C4-2B (cell line): ENCODE measurements at regions not wholly inside any gene's neighbourhood (a gene's known extent, or its start where the extent isn't known, plus 50 kb on each side); places are given as distances from the start of the nearest gene placed in this dataset.

Experiments used
- H3K27ac ChIP-seq: fragments of 450-650 bp; 2 replicates; pipeline ENCODE4 v1.5.1; 2017
- ZFX ChIP-seq: fragments of 450-650 bp; IDR thresholded peaks from 2 replicates; pipeline ENCODE4 v1.6.1; 2017
- TF ChIP-seq, protein P1 (sequence below): fragments of 450-650 bp; conservative IDR thresholded peaks from 2 replicates; pipeline ENCODE4 v1.5.1; 2017; ENCODE audit warnings: mild to moderate bottlenecking

DNA sequence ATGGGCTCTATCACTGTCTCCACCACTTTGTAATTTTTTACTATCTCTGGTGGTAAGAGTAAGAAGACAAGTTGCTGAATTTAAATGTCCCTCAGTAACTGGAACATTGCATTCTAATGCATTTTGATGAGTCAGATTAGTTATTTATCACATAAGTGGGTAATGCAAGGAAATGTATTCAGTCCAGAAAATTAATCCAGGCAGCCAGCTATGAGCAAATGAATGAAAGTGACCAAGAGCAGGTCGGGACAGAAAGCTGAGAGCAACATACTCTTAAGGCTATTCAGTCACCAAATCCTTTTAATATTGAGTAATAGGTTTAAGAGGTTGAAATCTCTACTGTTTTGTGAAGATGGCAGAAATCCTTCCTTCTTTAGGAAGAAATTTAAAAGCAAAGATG is 265.5 kb upstream of the PARD3B start:
- no peak overlapping the region for H3K27ac ChIP-seq
- TF ChIP-seq, protein P1, sequence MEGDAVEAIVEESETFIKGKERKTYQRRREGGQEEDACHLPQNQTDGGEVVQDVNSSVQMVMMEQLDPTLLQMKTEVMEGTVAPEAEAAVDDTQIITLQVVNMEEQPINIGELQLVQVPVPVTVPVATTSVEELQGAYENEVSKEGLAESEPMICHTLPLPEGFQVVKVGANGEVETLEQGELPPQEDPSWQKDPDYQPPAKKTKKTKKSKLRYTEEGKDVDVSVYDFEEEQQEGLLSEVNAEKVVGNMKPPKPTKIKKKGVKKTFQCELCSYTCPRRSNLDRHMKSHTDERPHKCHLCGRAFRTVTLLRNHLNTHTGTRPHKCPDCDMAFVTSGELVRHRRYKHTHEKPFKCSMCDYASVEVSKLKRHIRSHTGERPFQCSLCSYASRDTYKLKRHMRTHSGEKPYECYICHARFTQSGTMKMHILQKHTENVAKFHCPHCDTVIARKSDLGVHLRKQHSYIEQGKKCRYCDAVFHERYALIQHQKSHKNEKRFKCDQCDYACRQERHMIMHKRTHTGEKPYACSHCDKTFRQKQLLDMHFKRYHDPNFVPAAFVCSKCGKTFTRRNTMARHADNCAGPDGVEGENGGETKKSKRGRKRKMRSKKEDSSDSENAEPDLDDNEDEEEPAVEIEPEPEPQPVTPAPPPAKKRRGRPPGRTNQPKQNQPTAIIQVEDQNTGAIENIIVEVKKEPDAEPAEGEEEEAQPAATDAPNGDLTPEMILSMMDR = no peak
- TF ChIP-seq ZFX = no peak

DNA sequence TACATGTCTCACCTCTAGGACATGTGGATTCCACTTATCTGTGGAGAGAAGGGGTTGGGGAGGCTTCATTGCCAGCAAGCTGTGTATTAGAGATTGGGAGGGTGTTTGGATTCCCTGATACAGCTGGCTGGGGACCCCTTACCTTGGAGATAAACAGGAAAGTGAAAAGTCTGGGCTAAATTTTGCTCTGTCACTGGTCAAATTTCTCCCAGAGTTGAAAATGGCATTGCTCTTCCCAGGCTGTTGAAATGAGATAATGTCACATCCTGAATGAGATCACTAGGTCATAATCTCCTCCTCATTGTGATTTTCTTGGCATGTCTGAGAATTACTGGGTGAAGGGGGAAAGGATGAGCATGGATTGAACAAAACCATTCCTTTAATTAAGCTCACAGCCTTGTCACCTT is 265.0 kb upstream of the PARD3B start:
- no peak for TF ChIP-seq ZFX
- TF ChIP-seq, protein P1 = no peak
- H3K27ac ChIP-seq = no peak overlapping the region

DNA sequence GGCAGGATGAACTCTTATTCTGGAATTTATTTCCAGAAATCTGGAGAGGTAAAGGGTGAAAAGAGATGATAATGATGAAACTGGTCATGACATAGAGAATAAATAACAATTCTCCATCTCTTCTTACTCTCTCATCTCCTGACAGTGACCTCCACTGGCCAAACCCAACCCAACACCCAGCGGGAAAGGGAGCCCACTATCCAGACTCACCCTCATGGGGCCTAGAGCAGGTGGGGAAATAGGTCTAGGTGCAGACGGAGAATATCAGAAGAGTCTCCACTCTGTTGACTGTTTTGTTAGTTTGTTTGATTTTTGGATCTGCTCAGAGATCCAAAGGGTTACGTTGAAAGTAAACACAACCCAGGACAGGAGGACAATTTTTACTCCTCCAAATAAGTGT is 263.2 kb upstream of the PARD3B start:
- no peak for TF ChIP-seq ZFX
- TF ChIP-seq, protein P1 = no peak
- H3K27ac ChIP-seq = no peak overlapping the region

DNA sequence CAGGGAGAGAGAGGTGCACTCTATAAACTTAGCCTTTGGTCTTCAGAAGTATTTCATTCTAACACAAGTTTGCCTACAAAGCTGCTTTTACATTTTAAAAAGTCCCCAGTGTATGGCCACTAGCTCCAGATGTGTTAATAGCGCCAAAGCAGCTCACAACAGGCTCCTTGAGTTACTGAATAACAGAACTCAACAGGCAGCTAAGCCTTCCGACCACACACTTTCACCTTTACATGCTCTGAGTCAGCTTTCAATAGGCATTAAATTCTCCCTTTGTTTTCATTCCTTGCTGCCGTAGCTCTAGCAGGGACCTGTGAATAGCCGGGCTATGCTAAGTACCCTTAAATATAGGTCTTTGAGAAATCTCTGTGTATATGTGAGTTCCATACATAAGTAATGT is 262.8 kb upstream of the PARD3B start:
- no peak overlapping the region for H3K27ac ChIP-seq
- no peak for TF ChIP-seq ZFX

GRCh38 chr2:204289066-204289465 is 256.2 kb upstream of the PARD3B start:
- H3K27ac ChIP-seq = no peak overlapping the region
- no peak for TF ChIP-seq ZFX
- TF ChIP-seq, protein P1 = no peak

- TF ChIP-seq, protein P1 = no peak
- no peak for TF ChIP-seq ZFX
- H3K27ac ChIP-seq = no peak overlapping the region
These were observed 252.8 kb upstream of the PARD3B start for GRCh38 chr2:204292439-204292838.

DNA sequence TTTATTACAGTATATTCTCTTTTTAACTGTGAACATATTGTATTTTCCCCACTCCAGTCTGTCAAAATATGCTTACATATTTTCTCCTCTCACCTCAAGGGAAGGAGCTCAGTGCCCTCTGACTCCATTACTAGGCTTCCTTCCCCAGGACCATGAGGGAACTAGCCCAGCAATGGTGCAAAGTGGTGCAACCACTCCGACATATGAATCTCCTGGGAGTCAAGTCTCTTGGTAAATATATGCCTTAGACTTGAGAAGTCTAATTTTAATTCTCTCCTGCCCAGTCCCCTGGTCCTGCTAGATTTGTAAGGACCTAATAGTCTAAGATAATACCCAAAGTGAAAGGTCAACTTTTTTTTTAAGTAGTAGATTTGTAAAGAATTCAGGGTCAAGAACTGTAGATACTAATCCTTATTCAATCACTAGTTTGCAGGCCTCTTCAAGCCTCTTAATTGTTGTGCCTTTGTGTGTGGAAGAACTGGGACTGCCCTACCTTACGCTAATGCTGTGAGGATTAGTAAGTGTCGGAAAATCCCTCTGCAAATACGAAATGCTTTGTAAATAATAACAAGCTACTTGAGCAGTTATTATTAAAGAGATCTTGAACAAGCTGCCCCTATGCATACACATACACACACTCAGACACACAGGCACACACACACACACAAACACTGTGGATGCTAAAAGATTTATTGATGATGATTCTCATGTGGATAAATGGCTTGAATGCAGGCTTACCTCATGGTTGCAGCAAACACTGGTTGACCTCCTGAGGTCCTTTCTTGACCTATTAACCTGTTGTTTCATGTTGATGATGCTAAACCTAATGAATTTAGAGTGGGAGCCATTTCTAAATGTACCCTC is 251.2 kb upstream of the PARD3B start:
- H3K27ac ChIP-seq = no peak overlapping the region
- no peak for TF ChIP-seq ZFX
- TF ChIP-seq, protein P1 = no peak

GRCh38 chr2:204298404-204298803 is 246.9 kb upstream of the PARD3B start:
- no peak for TF ChIP-seq ZFX
- TF ChIP-seq, protein P1 = no peak
- H3K27ac ChIP-seq = no peak overlapping the region
